Endothelial cell of umbilical vein (primary cell): ENCODE measurements at regions not wholly inside any gene's neighbourhood (a gene's known extent, or its start where the extent isn't known, plus 50 kb on each side); places are given as distances from the start of the nearest gene placed in this dataset.

Experiments
- EZH2 ChIP-seq: IDR thresholded peaks from 2 replicates; pipeline ENCODE4 v1.6.1; 2012; ENCODE audit warnings: borderline replicate concordance, low read depth, mild to moderate bottlenecking, moderate library complexity, low read length, inconsistent platforms; ENCODE audit not compliant: severe bottlenecking
- FOS ChIP-seq: IDR thresholded peaks from 2 replicates; pipeline ENCODE4 v1.6.1; 2011; ENCODE audit warnings: mild to moderate bottlenecking, low read length, moderate library complexity, borderline replicate concordance; ENCODE audit not compliant: insufficient read depth
- GATA2 ChIP-seq: IDR thresholded peaks from 2 replicates; pipeline ENCODE4 v1.7.0; 2011; ENCODE audit warnings: low read depth, mild to moderate bottlenecking, moderate library complexity, mixed read lengths, low read length; ENCODE audit not compliant: insufficient read length, insufficient read depth
- POLR2A ChIP-seq: IDR thresholded peaks from 2 replicates; pipeline ENCODE4 v1.6.1; 2012; ENCODE audit warnings: low read depth, mild to moderate bottlenecking, control low read depth, low read length
- POLR2AphosphoS5 ChIP-seq: IDR thresholded peaks from 2 replicates; pipeline ENCODE4 v1.6.1; 2012; ENCODE audit warnings: low read depth, mild to moderate bottlenecking, control low read depth, low read length, moderate library complexity; ENCODE audit not compliant: insufficient read depth
- TF ChIP-seq, protein P1 (sequence below), 2 donors: IDR thresholded peaks; 1 replicate in 1 of 2; 2 replicates in 1 of 2; pipeline ENCODE4 v1.5.1; 2011; ENCODE audit warnings: low read length in 2 of 2, mild to moderate bottlenecking in 2 of 2, moderate library complexity in 2 of 2, control low read depth in 1 of 2, inconsistent platforms in 1 of 2, low read depth in 1 of 2; ENCODE audit not compliant: insufficient read depth in 1 of 2; ENCODE audit errors: extremely low read depth in 1 of 2
- TF ChIP-seq, protein P2 (sequence below): IDR thresholded peaks from 2 replicates; pipeline ENCODE4 v1.6.1; 2011; ENCODE audit not compliant: insufficient read depth, insufficient read length

DNA sequence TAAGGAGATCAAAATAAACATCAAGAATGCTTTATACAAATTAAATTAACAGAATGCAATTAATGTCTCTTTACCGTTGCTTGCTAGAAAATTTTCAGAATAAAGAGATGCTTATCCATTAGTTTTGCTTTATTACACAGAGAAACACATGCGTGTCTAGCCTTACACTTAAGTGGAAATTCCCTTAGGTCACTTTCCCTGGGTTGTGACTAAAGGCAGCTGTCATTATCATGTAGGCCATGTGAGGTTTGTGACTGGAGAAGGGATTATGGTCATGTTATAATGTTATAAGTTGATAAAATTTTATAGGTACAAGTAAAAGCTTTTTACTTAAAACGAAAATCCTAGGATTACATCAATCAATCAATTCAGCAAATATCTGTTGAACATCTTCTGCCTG lies 121.0 kb downstream of the KCNRG start:
- TF ChIP-seq, protein P1, sequence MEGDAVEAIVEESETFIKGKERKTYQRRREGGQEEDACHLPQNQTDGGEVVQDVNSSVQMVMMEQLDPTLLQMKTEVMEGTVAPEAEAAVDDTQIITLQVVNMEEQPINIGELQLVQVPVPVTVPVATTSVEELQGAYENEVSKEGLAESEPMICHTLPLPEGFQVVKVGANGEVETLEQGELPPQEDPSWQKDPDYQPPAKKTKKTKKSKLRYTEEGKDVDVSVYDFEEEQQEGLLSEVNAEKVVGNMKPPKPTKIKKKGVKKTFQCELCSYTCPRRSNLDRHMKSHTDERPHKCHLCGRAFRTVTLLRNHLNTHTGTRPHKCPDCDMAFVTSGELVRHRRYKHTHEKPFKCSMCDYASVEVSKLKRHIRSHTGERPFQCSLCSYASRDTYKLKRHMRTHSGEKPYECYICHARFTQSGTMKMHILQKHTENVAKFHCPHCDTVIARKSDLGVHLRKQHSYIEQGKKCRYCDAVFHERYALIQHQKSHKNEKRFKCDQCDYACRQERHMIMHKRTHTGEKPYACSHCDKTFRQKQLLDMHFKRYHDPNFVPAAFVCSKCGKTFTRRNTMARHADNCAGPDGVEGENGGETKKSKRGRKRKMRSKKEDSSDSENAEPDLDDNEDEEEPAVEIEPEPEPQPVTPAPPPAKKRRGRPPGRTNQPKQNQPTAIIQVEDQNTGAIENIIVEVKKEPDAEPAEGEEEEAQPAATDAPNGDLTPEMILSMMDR (IDR thresholded peaks at IDR 0.05; ENCODE audit: extremely low read depth in 1 of 2, insufficient read depth in 1 of 2, low read depth in 1 of 2, low read length in 2 of 2), result no peak
- TF ChIP-seq, protein P2, sequence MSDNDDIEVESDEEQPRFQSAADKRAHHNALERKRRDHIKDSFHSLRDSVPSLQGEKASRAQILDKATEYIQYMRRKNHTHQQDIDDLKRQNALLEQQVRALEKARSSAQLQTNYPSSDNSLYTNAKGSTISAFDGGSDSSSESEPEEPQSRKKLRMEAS, result no peak
- TF ChIP-seq EZH2, result no peak
- no peak for TF ChIP-seq POLR2AphosphoS5
- TF ChIP-seq POLR2A, result no peak
- TF ChIP-seq FOS, result no peak
- TF ChIP-seq GATA2, result no peak
